Testis (tissue), 2 donors: ENCODE measurements at regions not wholly inside any gene's neighbourhood (a gene's known extent, or its start where the extent isn't known, plus 50 kb on each side); places are given as distances from the start of the nearest gene placed in this dataset.

ENCODE experiments used
- CTCF ChIP-seq, 3 experiments: fragments of 450-650 bp in 2 of 3; fragments of 200-600 bp in 1 of 3; sonication (generic) in 1 of 3; IDR thresholded peaks; one replicate each; pipeline ENCODE4 v1.5.1; 2016 to 2019; ENCODE audit warnings: antibody characterized with exemption in 3 of 3, mild to moderate bottlenecking in 2 of 3, moderate library complexity in 1 of 3
- POLR2A ChIP-seq: fragments of 450-650 bp; IDR thresholded peaks from one replicate; pipeline ENCODE4 v1.6.1; 2017; ENCODE audit warnings: antibody characterized with exemption, mild to moderate bottlenecking, moderate library complexity

GRCh38 chr6:95743591-95743990 lies 166.3 kb downstream of the MANEA start:
- no peak for TF ChIP-seq POLR2A
- no peak for TF ChIP-seq CTCF (IDR thresholded peaks at IDR 0.05)
